GM10266 (cell line): ENCODE measurements at regions not wholly inside any gene's neighbourhood (a gene's known extent, or its start where the extent isn't known, plus 50 kb on each side); places are given as distances from the start of the nearest gene placed in this dataset.

Source experiments
- DNase-seq: peaks from one replicate; pipeline ENCODE4 v3.0.0; 2012; ENCODE audit errors: extremely low spot score
- TF ChIP-seq, protein P1 (sequence below): IDR thresholded peaks from 2 replicates; pipeline ENCODE4 v1.5.1; 2012; ENCODE audit warnings: mild to moderate bottlenecking, low read depth; ENCODE audit not compliant: control insufficient read depth, insufficient read depth; ENCODE audit errors: missing control alignments

DNA sequence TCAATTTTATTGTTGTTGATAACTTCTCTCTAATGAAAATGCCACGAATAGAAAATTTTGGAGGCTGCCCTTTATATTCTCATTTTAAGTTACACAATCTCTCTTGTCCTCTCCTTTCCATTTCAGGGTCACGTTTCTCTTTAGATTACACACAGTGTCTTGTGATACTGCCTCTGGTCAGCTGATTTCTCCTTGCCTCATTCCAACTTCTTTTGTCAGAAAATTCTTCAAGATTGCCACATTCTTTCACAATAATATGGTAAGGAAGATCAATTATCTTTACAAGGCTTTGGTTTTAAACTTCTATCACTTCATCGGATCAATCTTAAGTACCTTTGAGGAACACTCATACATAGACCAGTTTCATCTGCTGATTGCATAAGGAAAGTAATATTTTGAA, 370.3 kb downstream of the RFPL4B start:
- TF ChIP-seq, protein P1, sequence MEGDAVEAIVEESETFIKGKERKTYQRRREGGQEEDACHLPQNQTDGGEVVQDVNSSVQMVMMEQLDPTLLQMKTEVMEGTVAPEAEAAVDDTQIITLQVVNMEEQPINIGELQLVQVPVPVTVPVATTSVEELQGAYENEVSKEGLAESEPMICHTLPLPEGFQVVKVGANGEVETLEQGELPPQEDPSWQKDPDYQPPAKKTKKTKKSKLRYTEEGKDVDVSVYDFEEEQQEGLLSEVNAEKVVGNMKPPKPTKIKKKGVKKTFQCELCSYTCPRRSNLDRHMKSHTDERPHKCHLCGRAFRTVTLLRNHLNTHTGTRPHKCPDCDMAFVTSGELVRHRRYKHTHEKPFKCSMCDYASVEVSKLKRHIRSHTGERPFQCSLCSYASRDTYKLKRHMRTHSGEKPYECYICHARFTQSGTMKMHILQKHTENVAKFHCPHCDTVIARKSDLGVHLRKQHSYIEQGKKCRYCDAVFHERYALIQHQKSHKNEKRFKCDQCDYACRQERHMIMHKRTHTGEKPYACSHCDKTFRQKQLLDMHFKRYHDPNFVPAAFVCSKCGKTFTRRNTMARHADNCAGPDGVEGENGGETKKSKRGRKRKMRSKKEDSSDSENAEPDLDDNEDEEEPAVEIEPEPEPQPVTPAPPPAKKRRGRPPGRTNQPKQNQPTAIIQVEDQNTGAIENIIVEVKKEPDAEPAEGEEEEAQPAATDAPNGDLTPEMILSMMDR: no peak
- DNase-seq: no peak

DNA sequence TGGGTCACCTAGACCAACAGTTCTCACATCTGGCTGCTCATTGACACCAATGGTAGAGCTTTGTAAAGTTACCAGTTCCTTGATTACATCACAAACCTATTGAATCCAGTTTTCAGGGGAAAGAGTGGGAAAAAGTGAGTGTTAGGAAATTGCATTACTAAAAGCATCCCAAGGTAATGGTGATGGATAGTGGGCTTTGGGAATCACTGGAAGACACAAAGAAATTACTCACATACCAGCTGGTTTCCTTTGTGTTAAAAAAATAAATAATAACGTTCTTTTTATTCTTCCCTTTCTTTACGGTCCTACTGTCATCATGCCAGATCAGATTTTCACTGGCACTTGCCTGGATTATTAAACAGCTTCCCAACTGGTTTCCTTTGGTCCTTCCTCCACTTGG, 370.7 kb downstream of the RFPL4B start:
- DNase-seq: no peak
- TF ChIP-seq, protein P1: no peak

DNA sequence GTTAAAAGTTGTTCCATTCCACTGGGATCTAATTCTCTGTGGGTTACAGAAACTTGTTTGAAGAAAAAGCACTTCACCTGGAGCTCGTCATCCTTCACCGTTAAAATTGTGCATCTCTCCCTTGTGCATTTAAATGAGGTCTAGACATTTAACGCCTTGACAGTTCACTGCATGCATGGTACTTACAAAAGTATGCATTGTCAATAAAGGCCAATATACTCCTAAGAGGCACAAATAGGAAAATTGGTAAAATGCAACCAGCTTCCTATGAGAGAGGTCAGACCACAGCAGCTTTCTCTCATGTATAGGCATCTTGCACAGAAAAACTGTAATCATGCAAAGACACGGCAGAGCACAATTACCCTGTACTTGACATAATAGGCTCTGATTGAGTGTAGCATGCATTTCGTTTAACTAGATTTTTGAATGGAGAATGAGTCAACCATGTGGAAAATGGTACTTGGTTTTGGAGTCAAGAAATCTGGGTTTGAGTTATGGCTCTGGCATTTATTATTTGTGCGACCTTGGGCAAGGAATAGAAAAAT, 378.5 kb downstream of the RFPL4B start:
- TF ChIP-seq, protein P1: no peak
- DNase-seq: no peak

DNA sequence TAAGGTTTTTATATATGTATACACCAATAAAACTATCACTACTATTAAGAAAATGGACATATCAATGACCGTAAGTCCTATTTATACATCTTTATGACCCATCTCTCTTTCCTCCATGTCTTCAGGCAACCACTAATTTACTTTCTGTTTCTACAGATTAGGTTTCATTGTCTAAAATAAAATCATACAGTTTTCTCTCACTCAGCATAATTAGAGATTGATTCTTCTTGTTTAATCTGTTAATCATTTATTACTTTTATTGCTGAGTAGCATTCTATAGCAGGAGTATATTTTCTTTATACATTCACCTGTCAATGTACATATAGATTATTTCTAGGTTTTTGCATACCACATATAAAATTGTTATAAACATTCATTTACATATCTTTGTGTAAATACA, 388.0 kb downstream of the RFPL4B start:
- no peak for DNase-seq
- TF ChIP-seq, protein P1: no peak

DNA sequence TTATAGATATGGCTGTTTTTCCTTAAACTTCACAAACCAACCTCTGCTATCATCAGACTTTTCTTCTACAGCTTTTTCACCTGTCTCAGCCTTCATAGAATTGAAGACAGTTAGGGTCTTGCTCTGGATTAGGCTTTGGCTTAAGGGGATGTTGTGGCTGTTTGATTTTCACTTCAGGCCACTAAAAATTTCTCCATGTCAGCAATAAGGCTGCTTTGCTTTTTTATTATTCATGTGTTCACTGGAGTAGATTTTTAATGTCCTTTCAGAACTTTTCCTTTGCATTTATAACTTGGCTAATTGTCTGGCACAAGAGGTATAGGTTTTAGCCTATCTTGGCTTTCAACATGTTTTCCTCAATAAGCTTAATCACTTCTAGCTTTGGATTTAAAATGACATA, 392.6 kb downstream of the RFPL4B start:
- TF ChIP-seq, protein P1: no peak
- DNase-seq: no peak

DNA sequence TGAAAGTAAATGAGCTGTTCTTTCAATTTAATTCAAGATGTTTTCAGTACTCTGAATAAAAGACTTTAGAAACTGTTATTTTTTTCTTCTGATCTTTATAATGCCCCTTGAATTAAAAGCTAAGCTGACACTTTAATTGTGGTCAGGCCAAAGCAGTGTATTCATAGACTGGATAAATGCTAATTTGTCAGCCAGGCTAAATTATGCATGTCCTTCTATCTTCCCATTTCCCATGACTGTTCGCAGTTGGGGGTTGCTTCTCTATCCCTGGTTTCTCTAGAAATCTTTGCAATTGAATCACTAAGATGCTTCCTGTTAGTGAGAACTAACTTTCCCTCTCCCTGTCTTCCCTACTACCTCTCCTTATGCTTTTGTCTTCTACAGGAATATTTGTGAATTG, 396.2 kb downstream of the RFPL4B start:
- DNase-seq: no peak
- TF ChIP-seq, protein P1: no peak

DNA sequence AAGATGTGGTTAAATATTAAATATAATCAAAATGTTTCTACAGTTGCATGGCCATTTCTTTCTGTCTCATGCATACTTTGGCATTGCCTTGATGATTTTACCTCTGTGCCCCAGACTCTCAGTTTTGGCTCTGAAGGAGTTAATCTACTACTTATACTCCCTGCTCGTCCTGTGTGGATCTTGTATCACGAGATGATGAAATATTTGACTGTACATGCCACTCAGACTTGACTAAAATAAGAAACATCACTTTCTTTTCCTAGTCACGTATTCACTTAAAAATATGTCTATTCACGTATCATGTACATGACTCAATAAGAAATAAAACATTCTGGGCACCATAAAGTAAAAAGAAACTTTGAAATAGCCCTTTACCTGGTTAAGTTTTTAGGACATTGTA, 397.7 kb downstream of the RFPL4B start:
- no peak for DNase-seq
- TF ChIP-seq, protein P1: no peak
